Ovary (tissue), 7 donors: ENCODE measurements at regions not wholly inside any gene's neighbourhood (a gene's known extent, or its start where the extent isn't known, plus 50 kb on each side); places are given as distances from the start of the nearest gene placed in this dataset.

Experiments used
- DNase-seq, 5 donors: peaks; one replicate each; pipeline ENCODE4 v3.0.0-alpha.2; 2019 to 2020
- H3K27ac ChIP-seq, 2 donors: fragments of 200-600 bp; one replicate each; pipeline versions ENCODE4 v1.5.1 to v1.8.0; 2019 to 2022
- H3K27me3 ChIP-seq: fragments of 200-600 bp; one replicate; pipeline ENCODE4 v1.8.0; 2022
- H3K36me3 ChIP-seq: fragments of 200-600 bp; sonication (generic); one replicate; pipeline ENCODE4 v1.5.1; 2019
- H3K4me1 ChIP-seq: one replicate; pipeline ENCODE4 v1.8.1; 2013; ENCODE audit warnings: mild to moderate bottlenecking, moderate library complexity; ENCODE audit not compliant: insufficient read depth
- H3K4me3 ChIP-seq: fragments of 200-600 bp; sonication (generic); one replicate; pipeline ENCODE4 v1.5.1; 2017
- H3K9me3 ChIP-seq, 2 donors: fragments of 200-600 bp in 1 of 2; sonication (generic) in 1 of 2; one replicate each; pipeline versions ENCODE4 v1.5.1 to v1.8.1; 2013 to 2019; ENCODE audit warnings: mild to moderate bottlenecking in 1 of 2, moderate library complexity in 1 of 2
- CTCF ChIP-seq, 3 donors: fragments of 450-650 bp in 2 of 3; fragments of 200-600 bp in 1 of 3; IDR thresholded peaks; one replicate each; pipeline versions ENCODE4 v1.5.1 to v1.8.0; 2016 to 2022; ENCODE audit warnings: antibody characterized with exemption in 3 of 3, mild to moderate bottlenecking in 1 of 3
- EP300 ChIP-seq: sonication (generic); formaldehyde crosslinking; IDR thresholded peaks from one replicate; pipeline ENCODE4 v1.6.1; 2017; ENCODE audit warnings: antibody characterized with exemption
- POLR2A ChIP-seq: fragments of 450-650 bp; IDR thresholded peaks from one replicate; pipeline ENCODE4 v1.6.1; 2017; ENCODE audit warnings: antibody characterized with exemption, mild to moderate bottlenecking, moderate library complexity
- WGBS, 3 donors: extraction: QIAGEN DNeasy Blood & Tissue Kit in 1 of 3; methylation state at CpG; one replicate each; pipeline versions ENCODE4 v1.1.5 to v1.1.7; 2013 to 2017; 5-methylcytosine and 5-hydroxymethylcytosine counted together
- intact Hi-C, 4 donors: fragments of 100-400 bp; cut with DNase I; formaldehyde crosslinking; loops; one replicate each; pipeline versions ENCODE4 v1.11.0 to v1.15.1; 2022 to 2023
- donor health status: DM: no; HTN: no; CAD: no; lungs with moderate emphysema.
- donor health status: DM: no; HTN: no; CAD: no.
- donor health status: Bipolar disorder and iron deficiency.
- donor health status: DM: no; HTN: no; CAD: no.
- donor health status: DM: yes; HTN: yes; CAD: no.

- WGBS, 3 donors = 88 to 93% (median 92%) methylated on average over 2 of the region's 2 CpGs
- no peaks in the 10 kb centered on the region for H3K9me3 ChIP-seq
- no peaks in the 10 kb centered on the region for H3K36me3 ChIP-seq
- DNase-seq = no peak
- H3K4me3 ChIP-seq = no peak overlapping the region
- no peaks in the 10 kb centered on the region for H3K4me1 ChIP-seq
- intact Hi-C loops = loop anchor here in 1 of 4 donors (10.0 kb wide), 1 partner anchor 67 kb away; the partner anchor contains the start of gene P3H2
- no peak overlapping the region for H3K27ac ChIP-seq
- no peaks in the 10 kb centered on the region for H3K27me3 ChIP-seq
- TF ChIP-seq POLR2A = no peak
- no peak for TF ChIP-seq EP300
- TF ChIP-seq CTCF (IDR thresholded peaks at IDR 0.05) = no peak
Measured at GRCh38 chr3:190192087-190192486, 71.4 kb upstream of the P3H2 start.

DNA sequence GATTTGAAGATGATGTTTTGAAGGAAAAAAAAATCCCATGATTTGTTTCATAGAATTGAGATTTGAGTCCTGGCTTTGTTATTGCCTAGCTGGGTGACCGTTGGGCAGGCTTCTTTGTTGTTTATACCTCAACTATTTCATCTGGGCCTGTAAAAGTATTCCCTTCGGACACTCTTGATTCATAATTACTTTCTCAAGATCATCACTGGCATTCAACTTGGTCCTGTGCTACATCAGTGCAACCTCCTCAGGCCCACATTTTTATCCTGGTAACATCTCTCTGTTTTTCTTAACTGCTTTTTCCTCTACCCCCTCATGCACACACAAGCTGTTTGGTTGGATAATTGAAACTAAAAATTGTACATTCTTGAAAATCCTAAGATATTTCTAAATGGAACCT is 67.5 kb upstream of the P3H2 start:
- DNase-seq = no peak
- intact Hi-C loops = no loop called here
- Histone ChIP-seq H3K27me3 (no peaks in the 10 kb centered on the region), H3K36me3 (no peaks in the 10 kb centered on the region), H3K4me3 (no peak overlapping the region), H3K9me3 (no peaks in the 10 kb centered on the region), H3K27ac (no peak overlapping the region), H3K4me1 (no peaks in the 10 kb centered on the region)
- 34 to 59% (median 47%) methylated on average over 2 of the region's 2 CpGs for WGBS, 3 donors
- TF ChIP-seq EP300 (no peak), POLR2A (no peak), CTCF (IDR thresholded peaks at IDR 0.05) (no peak)

DNA sequence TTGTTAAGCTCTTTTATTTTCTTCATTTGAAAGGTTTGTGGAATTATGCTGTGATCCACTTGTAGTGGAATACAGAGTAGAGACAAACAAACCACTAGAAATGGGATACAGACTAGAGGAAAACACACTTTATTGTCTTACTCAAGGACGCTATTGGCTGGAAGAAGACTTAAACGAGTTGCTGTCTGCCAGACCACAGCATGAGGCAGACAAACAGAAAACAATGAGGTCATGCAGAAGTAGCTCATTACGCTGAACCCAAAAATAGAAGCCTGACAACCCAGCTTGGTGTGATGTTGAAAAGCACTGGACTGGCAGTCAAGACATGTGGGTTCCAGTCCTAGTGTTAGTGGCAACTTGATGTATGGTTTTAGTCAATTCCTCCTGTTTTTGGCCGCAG is 62.4 kb upstream of the P3H2 start:
- intact Hi-C loops = no loop called here
- H3K27ac ChIP-seq = no peak overlapping the region
- no peak for DNase-seq

GRCh38 chr3:190182418-190183043 is 61.8 kb upstream of the P3H2 start:
- H3K9me3 ChIP-seq = no peaks in the 10 kb centered on the region
- H3K27ac ChIP-seq = no peak overlapping the region
- WGBS, 3 donors = 86 to 91% (median 91%) methylated on average over 12 of the region's 12 CpGs
- no peak for DNase-seq
- no peaks in the 10 kb centered on the region for H3K36me3 ChIP-seq
- no peaks in the 10 kb centered on the region for H3K27me3 ChIP-seq
- no peak for TF ChIP-seq CTCF (IDR thresholded peaks at IDR 0.05)
- TF ChIP-seq POLR2A = no peak
- no peak for TF ChIP-seq EP300
- H3K4me1 ChIP-seq = no peaks in the 10 kb centered on the region
- no peak overlapping the region for H3K4me3 ChIP-seq
- intact Hi-C loops = no loop called here

More for the DNA sequence above, 62.4 kb upstream of the P3H2 start:
- Histone ChIP-seq H3K36me3 (no peaks in the 10 kb centered on the region), H3K4me3 (no peak overlapping the region), H3K9me3 (no peaks in the 10 kb centered on the region), H3K27me3 (no peaks in the 10 kb centered on the region), H3K4me1 (no peaks in the 10 kb centered on the region)
- no peak for TF ChIP-seq EP300
- 19 to 53% (median 29%) methylated on average over 4 of the region's 4 CpGs for WGBS, 3 donors

DNA sequence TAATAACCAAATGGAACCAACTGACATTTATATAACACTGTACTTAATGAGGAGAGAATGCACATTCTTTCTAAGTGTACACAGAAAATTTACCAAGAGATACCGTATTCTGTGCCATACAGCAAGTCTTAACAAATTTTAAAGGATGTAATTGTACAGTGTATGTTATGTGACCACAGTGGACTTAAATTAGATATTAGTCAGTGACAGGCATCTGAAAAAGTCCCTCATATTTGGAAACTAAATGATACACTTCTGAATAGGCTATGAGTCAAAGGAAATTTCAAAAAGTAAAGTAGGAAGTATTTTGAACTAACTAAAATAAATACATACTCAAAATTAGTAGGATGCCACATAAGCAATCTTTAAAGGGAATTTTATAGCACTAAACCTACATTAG is 59.6 kb upstream of the P3H2 start:
- no peaks in the 10 kb centered on the region for H3K27me3 ChIP-seq
- intact Hi-C loops = no loop called here
- no peak overlapping the region for H3K27ac ChIP-seq
- no peaks in the 10 kb centered on the region for H3K9me3 ChIP-seq
- no peaks in the 10 kb centered on the region for H3K36me3 ChIP-seq
- H3K4me3 ChIP-seq = no peak overlapping the region
- no peak for TF ChIP-seq CTCF (IDR thresholded peaks at IDR 0.05)
- no peak for TF ChIP-seq POLR2A
- no peak for TF ChIP-seq EP300
- 81 to 89% (median 83%) methylated on average over 1 of the region's 1 CpG for WGBS, 3 donors
- H3K4me1 ChIP-seq = no peaks in the 10 kb centered on the region
- no peak for DNase-seq
